Kidney epithelial cell (primary cell): ENCODE measurements at regions not wholly inside any gene's neighbourhood (a gene's known extent, or its start where the extent isn't known, plus 50 kb on each side); places are given as distances from the start of the nearest gene placed in this dataset.

Experiments
- DNase-seq: peaks from one replicate; pipeline ENCODE4 v3.0.0-alpha.2; 2010; ENCODE audit warnings: low read depth
- H3K27me3 ChIP-seq: 2 replicates; pipeline ENCODE4 v1.6.0; 2011; ENCODE audit warnings: low read length; ENCODE audit not compliant: control insufficient read depth, insufficient read depth
- H3K36me3 ChIP-seq: 2 replicates; pipeline ENCODE4 v1.5.1; 2011; ENCODE audit warnings: low read length; ENCODE audit not compliant: control insufficient read depth, insufficient read depth
- H3K4me3 ChIP-seq: 2 replicates; pipeline ENCODE4 v1.5.1; 2011; ENCODE audit warnings: low read depth, mild to moderate bottlenecking, control low read depth, low read length
- CTCF ChIP-seq: IDR thresholded peaks from 2 replicates; pipeline ENCODE4 v1.5.1; 2011; ENCODE audit warnings: mild to moderate bottlenecking, moderate library complexity, low read length, control low read depth, inconsistent platforms; ENCODE audit not compliant: insufficient read depth, poor library complexity, severe bottlenecking

GRCh38 chr1:218754477-218754876, 409.3 kb downstream of the TGFB2 start:
- Histone ChIP-seq H3K36me3 (no peaks in the 10 kb centered on the region), H3K4me3 (no peak overlapping the region), H3K27me3 (no peaks in the 10 kb centered on the region)
- no peak for DNase-seq
- no peak for TF ChIP-seq CTCF

GRCh38 chr1:218755128-218755527, 410.0 kb downstream of the TGFB2 start:
- Histone ChIP-seq H3K27me3 (no peaks in the 10 kb centered on the region), H3K36me3 (no peaks in the 10 kb centered on the region), H3K4me3 (no peak overlapping the region)
- no peak for TF ChIP-seq CTCF
- no peak for DNase-seq

- no peak overlapping the region for H3K4me3 ChIP-seq
- DNase-seq, result no peak
- TF ChIP-seq CTCF, result no peak
- H3K27me3 ChIP-seq, result no peaks in the 10 kb centered on the region
- no peaks in the 10 kb centered on the region for H3K36me3 ChIP-seq
Measured at GRCh38 chr1:218759795-218760194, 413.9 kb upstream of the LYPLAL1 start.

- Histone ChIP-seq H3K4me3 (no peak overlapping the region), H3K27me3 (no peaks in the 10 kb centered on the region), H3K36me3 (no peaks in the 10 kb centered on the region)
- DNase-seq, result no peak
- no peak for TF ChIP-seq CTCF
Measured at GRCh38 chr1:218760601-218761570, 412.8 kb upstream of the LYPLAL1 start.

GRCh38 chr1:218763538-218763937, 410.1 kb upstream of the LYPLAL1 start:
- TF ChIP-seq CTCF, result no peak
- Histone ChIP-seq H3K27me3 (no peaks in the 10 kb centered on the region), H3K36me3 (no peaks in the 10 kb centered on the region), H3K4me3 (no peak overlapping the region)
- DNase-seq, result no peak
